ENCODE measurements at regions not wholly inside any gene's neighbourhood (a gene's known extent, or its start where the extent isn't known, plus 50 kb on each side); places are given as distances from the start of the nearest gene placed in this dataset.

DNA sequence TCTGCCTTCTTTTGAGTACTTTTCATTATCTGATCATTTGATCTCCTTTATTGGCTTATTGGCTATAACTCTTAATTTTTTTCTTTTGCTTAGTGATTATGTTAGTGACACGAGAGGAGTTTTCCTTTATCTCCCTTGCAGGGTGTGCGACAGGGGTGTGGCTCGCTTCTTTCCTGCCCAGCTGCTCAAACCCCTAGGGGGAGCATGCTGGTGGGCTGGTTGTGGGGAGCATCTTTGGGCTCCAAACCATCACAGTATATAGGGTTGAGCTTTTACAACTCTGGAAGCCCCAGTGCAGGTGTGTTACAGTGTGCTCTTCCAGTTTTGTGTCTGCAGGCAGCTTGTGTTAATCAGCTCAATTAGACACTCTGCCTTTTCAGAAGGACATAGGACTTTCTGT is 357.0 kb upstream of the TMEFF2 start:
- TF ChIP-seq, protein P1, sequence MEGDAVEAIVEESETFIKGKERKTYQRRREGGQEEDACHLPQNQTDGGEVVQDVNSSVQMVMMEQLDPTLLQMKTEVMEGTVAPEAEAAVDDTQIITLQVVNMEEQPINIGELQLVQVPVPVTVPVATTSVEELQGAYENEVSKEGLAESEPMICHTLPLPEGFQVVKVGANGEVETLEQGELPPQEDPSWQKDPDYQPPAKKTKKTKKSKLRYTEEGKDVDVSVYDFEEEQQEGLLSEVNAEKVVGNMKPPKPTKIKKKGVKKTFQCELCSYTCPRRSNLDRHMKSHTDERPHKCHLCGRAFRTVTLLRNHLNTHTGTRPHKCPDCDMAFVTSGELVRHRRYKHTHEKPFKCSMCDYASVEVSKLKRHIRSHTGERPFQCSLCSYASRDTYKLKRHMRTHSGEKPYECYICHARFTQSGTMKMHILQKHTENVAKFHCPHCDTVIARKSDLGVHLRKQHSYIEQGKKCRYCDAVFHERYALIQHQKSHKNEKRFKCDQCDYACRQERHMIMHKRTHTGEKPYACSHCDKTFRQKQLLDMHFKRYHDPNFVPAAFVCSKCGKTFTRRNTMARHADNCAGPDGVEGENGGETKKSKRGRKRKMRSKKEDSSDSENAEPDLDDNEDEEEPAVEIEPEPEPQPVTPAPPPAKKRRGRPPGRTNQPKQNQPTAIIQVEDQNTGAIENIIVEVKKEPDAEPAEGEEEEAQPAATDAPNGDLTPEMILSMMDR (IDR thresholded peaks at IDR 0.05 in 2 of 3, conservative IDR thresholded peaks at IDR 0.05 in 1 of 3; ENCODE audit: borderline replicate concordance in 1 of 3, insufficient read depth in 1 of 3, low read depth in 2 of 3, low read length in 2 of 3) = no peak
- no peak for TF ChIP-seq POLR2AphosphoS5 (IDR thresholded peaks at IDR 0.05; ENCODE audit: low read depth, low read length)
- TF ChIP-seq EZH2 (IDR thresholded peaks at IDR 0.05) = no peak
- TF ChIP-seq JUND (IDR thresholded peaks at IDR 0.05) = no peak
- TF ChIP-seq SIN3A (IDR thresholded peaks at IDR 0.05; ENCODE audit: low read depth) = no peak
- TF ChIP-seq POLR2A (IDR thresholded peaks at IDR 0.05; ENCODE audit: borderline replicate concordance, extremely low read depth, insufficient read depth, insufficient read length) = no peak
- TF ChIP-seq ZNF274 (IDR thresholded peaks at IDR 0.05; ENCODE audit: low read depth, low read length) = no peak
- TF ChIP-seq ATF3 (IDR thresholded peaks at IDR 0.05) = no peak
- TF ChIP-seq, protein P2, sequence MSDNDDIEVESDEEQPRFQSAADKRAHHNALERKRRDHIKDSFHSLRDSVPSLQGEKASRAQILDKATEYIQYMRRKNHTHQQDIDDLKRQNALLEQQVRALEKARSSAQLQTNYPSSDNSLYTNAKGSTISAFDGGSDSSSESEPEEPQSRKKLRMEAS (IDR thresholded peaks at IDR 0.05) = no peak
- TF ChIP-seq CEBPB (IDR thresholded peaks at IDR 0.05; ENCODE audit: low read depth) = no peak

All from HCT116 (cell line).